Activated T-cell treated with anti-CD3 and anti-CD28 coated beads for 4 hours (primary cell): ENCODE measurements at regions not wholly inside any gene's neighbourhood (a gene's known extent, or its start where the extent isn't known, plus 50 kb on each side); places are given as distances from the start of the nearest gene placed in this dataset.

Experiments
- DNase-seq: peaks from one replicate; pipeline ENCODE4 v3.0.0-alpha.2; 2020

DNA sequence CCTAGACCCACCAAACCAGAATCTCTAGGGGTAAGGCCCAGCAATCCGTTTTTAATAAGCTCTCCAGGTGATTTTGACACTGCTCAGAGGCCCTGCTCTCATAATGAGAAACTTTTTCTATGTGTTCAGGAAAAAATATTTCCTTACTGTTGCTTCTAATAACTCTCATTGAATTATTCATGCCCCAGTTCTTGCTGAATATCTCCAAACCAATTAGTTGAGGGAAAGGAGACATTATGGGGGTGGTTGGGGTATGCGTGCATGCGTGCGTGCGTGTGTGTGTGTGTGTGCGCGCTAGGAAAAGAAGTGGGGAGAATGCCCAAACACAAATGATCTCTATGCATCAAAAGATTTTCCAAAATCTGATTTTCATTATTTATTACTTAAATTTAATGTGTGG is 411.4 kb downstream of the PIK3R1 start:
- DNase-seq, result no peak

DNA sequence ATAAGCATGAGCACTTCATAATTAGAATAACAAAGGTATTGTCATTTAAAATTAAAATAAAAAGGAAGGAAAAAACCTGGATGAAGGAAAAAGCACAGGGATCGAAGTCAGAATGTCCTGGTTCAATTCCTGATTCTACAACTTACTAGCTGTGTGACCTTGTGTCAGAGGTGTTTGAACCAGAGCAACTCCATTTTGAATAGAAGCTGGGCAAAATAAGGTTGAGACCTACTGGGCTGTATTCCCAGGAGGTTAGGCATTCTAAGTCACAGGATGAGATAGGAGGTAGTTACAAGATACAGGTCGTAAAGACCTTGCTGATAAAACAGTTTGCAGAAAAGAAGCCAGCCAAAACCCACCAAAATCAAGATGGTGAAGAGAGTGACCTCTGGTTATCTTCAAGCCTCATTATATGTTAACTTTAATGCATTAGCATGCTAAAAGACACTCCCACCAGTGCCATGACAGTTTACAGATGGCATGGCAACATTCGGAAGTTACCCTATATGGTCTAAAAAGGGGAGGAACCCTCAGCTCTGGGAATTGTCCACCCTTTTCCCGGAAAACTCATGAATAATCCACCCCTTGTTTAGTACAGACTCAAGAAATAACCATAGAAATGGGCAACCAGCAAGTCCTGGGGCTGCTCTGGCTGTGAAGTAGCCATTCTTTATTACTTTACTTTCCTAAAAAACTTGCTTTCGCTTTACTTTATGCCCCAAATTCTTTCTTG is 412.7 kb downstream of the PIK3R1 start:
- no peak for DNase-seq

DNA sequence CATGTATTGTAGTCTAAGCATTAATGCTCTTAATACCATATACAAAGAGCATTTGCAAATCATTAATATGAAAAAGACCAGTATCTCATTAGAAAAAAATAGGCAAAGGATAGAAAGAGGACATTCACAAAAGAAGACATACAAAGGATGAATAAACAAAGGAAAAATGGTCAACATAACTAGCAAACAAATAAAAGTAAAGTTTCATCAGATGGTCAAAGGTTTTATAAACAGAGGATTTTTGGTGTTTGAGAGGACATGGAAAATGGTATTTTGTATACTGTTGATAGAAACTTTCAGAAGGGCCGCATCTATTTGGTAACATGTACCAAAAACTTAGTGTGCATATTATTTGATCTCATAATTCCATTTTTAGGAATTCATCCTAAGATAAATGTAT is 414.8 kb downstream of the PIK3R1 start:
- DNase-seq, result no peak

DNA sequence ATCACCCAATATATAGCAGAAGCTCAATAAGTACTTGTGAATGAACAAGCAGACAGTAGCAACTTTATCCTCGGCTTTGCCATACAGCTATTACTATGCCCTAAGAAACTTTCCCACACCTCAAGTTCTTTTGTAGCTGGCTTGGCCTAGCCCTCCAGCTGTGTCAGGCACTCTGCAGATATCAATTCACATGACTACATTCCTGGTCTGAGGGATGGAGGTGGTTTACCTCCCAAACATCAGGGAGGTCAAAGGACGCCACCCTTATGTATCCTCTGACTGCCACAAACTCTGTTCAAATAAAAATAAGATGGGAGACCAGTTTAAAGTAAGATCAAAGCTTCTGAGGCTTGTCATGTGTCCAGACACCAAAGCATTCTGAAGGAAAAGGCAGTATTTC is 416.3 kb downstream of the PIK3R1 start:
- DNase-seq, result no peak

DNA sequence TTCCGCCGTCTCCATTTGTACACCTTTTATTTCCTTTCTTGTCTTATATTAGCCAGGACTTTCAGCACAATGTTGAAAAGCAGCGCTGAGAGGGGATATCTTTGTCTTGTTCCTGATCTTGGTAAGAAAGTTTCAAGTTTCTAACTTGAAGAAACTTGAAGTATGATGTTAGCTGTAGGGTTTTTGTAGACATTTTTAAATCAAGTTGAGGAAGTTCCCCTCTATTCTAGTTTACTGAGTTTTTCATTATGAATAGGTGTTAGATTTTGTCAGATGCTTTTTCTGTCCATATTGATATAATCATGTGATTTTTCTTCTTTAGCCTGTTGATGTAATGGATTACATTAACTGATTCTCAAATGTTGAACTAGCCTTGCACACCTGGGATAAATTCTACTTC is 425.7 kb downstream of the PIK3R1 start:
- no peak for DNase-seq

DNA sequence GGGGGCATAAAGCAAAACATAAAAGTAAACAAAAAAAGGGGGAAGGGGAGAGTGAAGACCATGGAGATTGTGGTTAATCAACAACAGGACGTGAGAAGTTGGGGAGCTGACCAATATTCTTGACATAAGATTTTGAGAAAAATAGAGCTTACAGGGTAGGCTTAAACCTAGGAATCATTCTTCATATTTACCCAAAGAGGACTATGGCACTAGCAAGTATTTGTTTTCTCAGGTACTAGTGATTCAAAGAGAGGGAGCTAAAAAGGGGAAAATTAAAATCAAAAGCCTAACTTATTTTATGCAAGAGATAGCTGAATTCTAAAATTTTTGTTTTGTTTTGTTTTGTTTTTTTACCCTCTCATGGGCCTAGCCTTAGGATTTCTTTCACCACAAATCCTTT is 427.5 kb downstream of the PIK3R1 start:
- DNase-seq, result no peak

DNA sequence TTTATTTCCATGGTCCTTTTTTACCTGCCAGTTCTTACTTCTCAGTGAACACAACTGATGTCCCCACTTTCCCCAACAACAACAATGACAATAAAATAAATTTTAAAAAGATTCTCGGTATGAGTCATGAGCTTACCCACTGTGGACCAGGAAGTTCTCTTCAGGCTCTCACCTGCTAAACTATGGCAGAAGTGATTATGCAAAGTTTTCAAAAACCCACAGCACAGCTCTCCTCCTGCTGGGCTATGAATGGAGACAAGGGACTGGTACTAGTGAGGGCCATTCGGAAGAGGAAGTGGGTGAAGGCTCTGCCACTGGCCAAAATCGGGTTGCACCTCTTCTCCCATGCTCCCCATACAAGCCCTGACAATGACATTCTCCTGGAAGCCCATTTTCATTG is 429.4 kb downstream of the PIK3R1 start:
- DNase-seq, result no peak

DNA sequence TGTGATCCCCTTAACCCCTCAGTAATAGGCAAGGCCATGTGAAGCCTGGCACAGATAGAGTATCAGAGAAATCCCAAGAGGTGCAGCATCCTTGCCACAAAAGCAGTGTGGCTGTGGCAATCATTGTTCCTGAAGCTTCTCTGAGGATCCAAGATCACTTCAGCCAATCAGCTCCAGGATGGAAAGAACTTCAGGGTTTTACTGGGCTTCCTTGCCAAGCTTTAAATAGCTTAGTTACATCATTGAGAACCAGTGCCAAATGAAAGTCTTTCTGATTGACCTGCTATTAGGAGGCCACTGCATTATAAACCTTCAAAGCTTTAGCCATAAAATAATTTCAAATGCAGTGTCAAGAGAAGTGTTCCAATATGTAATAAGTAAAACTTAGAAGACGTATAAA is 430.6 kb downstream of the PIK3R1 start:
- DNase-seq, result no peak

DNA sequence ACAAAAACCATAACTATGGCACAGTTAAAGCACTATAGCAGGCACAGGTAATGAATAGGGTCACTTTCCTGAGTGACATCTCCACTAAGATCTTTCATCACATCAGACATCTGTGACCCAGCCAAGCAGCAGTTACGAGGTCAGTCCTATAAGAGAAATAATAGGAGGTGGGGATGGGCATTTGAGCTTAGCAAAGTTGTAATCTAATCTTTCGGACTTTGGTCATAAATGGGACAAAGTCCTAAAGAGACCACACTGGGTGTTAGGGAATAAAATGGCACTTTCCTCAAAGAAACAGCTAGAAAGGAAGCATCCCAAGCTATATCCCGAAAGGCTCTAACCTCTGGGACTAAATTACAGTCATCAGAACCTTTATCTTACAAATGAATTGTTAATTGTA is 432.2 kb downstream of the PIK3R1 start:
- no peak for DNase-seq

DNA sequence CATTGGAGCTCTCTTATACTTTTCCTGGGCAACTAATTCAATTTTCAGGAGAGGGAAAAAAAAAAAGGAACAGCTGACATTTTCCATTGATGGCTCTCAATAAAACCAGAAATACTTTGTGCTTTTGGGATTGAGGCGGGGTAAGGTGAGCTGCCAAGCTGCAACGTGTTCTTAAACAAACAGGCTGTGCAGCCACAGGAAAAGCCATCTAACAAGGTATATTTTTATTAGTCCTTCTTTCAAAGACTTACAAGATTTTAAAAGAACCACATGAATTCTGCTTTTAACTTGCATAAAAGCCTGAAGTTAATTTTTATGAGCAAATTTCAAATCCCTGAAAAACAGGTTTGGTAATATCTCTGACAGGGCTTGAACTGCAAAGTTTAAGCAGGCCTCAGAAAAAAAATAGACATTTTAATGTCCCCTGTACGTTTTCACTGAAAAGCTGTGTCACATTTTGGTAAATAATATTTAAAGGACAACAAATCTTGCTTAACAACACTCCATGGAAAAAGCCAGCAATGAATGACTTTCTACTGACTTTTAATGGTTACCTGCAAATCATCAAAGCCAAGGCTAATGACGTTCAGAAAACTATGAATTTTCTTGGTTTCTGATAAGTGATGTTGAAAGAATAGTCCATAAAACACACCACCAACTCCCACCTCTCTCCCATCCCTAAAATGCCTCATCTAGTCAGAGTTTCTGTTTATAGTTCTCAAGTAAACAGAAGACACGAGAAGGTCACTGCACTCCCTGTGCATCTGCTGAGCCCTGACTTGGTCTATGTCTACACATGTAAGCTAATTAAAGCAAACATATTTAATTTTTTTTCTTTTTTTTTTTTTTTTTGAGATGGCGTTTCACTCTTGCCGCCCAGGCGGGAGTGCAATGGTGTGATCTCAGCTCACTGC is 433.6 kb downstream of the PIK3R1 start:
- no peak for DNase-seq

DNA sequence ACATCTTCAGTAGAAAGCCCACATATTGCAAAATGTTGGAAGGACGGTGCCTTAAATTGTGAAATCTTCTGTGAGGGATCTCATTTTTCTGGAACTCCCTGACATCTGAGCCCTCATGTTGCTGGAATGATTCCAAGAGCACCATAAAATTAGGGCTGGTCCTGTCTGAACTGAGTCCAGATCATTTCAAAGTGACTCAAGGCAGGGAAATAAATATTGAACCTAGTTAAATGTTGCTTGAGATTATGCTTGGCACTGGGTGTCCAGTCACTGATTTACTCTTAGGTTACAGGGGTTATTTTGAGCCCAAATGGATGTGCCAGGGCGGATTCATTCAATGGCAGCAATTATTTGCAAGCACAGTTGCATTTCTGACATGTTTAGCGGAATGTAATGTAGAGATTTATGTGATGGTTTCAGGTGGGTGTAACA is 437.0 kb downstream of the PIK3R1 start:
- DNase-seq, result no peak

DNA sequence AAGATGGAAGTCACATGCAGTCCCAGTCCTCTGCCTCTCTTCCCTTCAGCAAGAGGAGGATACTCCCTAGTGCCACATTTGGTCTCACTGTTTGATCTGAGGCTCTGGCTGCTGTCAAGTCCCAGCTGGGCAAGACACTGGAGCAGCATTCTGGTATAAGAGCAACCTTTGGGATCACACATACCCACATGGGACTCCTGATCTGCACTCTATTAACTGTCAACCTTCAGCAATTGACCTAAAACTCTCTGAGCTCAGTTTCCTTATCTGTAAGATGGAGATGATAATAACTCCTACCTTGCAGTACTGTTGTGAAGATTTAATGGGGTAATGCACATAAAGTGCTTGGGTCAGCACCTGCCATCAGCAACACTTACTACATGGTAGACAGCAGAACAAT is 437.9 kb downstream of the PIK3R1 start:
- no peak for DNase-seq

DNA sequence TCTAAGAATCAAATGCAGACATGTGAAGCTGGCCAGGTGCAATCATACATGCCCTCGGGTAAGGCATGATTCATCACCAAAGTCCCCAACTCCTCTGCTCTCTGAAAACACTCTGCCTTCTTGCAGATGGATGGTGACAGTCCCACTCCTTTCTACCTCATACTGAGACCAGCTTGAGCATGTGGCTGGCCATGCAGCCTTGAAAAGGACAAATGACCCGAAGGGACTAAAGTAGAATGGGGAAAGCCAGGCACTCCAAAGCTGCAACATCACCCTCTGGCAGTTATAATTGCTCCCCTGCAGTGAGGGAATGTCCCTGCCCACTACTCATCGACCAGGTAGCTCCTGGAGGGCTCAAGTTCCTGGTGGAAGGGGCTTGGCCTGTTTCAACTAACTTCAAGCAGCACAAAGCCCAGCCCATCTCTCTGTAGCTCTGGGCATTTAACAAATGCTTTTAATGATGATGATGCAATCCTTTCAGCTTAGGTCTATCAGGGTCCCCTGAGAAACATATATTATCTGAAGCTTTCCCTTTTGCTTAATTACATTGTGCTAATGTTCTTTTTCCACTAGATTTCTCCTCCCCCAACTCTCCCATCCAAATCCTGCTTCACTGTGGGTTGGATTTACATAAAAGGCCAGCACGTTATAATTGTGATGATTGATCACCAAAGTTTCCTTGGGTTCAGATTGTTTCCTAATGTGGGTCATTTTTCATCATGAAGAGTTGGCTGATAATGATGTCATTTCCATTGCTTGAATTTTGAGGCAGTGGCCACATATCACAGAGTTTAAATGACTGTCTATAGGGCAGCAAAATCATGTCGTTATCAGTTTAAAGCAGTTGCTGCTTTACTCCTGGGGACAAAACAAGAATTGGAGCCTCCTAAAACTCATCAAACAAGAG is 436.5 kb upstream of the SLC30A5 start:
- no peak for DNase-seq

DNA sequence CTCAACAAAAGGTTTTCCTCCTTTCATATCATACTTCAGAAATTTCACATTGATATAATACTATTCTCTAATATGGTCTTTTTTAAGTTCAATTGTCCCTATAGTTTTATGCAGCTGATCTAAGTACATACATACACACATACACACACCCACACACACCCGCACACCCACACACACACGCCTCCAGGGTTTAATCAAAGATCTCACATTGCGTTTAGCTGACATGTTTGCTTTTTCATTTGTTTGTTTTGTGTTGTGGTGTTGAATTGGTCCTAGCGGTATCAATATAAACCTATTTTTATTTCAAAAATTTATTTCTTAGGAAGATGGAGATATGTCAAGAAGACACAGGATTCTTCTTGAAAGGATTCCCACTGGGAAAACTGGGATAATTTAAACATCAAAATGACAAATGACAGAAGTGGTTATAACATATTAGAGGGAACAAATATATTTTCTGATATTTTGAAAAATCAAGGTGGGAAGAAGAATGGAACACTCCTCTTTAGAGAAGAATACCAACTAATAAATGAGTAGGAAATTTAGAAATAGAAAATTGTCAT is 434.9 kb upstream of the SLC30A5 start:
- no peak for DNase-seq

DNA sequence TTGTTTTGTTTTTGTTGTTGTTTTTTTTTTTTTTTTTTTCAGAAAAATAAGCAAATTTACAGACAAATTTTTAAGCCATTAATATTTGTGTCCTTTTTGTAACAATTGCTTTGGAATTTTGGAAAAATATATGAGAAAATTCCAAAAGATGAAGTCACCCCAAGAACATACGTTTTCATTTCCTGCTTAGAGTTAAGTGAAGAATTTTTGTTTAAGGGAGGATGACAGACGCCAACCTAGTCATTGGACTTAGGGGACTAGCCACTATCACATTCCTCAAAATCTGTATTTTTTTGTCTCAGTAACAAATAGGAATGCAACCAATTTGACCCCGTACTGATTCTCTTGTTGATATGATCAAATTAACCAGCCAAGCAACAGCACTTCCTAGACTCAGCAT is 433.9 kb upstream of the SLC30A5 start:
- no peak for DNase-seq

DNA sequence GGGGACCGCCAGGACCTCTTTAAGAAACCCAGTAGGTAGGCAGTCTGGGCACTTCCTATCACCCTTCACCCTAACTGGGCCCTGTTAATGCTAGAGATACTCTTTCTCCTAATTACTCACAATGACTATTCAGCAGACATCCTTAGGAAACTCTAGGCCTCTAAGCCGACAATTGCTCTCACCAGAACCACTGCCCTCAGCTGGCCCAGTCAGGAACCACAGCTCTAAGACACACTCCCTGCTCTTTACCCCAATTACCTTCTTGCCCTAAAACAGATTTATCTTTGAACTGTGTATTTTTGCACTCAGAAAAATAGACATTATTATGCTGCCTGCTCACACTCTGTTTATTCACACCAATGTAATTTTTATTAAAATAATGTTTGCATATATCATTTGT is 432.6 kb upstream of the SLC30A5 start:
- no peak for DNase-seq

DNA sequence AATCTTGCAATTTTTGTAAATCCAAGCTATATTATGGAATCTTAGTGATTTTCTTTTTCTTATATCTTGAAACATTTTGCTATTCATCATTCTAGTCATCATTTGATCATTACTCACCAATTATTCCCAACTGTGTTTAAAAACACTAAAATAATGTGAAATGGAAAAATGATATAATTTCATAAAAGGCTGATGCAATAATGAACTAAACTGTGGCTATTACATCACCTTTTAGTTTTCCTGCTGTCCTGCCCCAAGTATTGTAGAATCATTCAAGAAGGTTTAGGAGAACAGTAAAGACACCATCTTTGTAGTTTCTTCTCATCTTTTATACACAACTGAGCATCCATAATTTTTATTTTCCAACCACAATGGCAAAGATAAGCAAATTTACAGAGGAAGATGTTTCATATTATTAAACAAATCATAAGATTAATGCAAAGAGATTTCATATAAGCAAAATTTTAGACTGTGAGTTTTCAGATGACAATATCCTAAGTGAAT is 431.0 kb upstream of the SLC30A5 start:
- DNase-seq, result no peak

DNA sequence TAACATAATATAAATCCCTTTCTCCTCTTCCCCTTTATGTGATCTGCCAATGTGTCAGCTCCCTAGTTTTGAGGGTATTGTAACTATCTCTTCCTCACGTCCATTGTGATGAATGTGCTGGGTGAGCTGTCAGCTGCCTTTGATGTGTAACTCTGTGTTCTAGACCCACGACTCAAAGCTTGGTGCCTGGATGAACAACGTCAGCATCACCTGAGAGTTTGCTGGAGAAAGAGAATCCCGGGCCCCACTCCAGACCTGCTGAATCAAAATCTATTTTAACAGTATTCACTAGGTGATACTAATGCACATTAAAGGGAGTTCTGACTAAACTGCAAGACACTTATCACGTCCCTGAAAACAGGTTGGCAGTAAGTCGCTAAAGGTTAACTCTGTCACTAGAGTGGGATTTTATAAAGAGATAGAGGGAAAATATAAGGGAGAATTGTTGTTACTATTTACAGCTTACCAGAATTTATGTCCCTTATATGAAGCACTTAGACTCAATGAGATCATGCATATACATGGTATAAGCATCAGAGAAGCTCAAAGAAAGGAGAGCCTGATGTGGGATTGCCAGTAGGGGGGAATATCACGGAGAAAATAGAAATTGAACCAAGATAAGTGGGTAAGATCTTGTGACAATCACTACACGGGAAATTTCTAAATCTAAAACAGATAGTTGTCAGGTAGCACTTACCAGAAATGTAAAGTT is 423.8 kb upstream of the SLC30A5 start:
- no peak for DNase-seq

DNA sequence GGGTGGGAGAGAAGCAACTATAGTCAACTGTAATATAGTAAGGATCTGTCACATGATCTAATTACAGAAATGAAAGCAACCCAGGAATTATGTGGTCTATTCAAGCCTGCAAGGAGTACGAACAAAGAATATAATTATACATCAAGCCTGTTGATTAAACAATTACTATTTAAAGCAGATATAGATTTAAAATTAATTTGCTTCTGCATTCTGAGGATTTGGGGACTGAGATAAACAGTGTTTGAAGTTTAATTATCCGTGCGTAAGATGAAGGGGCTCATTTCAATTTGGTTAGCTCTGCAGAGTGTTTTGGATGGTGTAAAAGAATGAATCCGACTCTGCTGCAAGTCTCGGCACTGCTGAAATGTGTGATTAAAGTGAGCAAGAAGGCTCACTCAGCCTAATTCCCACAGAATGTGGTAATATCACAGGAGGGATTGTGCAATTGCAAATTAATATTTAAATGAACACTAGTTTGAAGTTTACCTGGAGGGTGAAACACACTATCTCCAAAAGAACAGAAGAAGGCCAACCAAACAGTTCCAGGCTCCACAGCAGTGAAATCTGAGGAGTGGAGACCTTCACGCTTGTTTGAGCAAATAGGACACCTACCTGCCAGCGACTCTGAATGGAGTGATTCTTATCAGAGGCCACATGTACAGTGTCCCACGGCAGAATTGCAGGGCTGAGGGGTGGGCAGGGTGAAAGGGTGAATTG is 420.6 kb upstream of the SLC30A5 start:
- DNase-seq, result no peak

DNA sequence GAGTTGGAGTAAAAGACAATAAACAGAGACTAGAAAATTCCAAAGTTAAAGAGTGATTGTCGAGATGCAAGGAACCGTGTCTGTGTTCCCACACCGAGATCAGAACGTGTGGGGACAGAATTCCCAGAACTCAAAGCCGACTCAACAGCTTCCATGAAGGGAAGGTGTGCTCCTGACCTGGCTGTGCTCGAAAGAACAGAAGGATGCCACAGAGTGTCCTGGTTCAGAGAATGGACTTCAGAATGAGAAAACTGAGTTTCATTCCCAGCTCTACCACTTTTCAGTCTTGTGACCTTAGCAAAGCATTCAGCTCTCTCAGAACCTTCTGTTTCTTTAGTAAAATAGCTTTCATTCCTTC is 420.0 kb upstream of the SLC30A5 start:
- no peak for DNase-seq

DNA sequence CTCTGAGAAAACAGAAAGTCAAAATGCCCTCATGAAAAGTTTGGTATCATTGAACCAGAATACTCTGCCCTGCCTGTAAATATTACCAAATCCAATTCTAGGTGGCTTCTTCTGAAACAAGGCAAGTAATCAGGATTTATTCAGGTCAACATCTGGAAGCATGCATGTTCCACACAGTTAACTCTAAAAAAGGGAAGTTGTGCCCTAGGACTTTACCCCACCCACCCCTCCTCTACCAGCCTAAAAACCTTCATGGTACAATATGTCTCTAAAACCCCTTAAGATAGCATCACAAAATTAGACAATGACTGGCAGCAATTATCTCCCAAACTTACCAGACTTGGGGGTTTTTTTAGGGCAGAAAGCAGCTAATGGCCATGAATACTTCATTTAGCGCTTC is 414.8 kb upstream of the SLC30A5 start:
- no peak for DNase-seq

DNA sequence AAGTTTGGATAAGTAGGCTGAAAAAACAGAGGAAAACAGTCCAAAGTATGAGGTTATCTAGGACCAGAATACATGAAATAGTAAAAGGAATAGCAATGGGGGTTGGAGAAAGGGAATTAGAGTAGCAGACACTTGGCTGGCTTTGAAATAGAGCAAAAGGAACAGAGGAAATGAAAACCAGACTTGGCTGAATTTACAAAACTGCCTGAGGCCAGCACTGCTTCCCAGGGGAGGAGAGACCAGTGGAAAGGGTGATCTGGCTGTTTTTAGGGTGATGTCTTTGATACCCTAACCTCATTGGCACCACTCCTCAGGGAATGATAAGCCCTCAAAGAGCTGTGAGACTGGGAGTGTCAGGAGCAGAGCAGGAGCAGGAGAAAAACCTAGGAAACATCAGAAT is 413.4 kb upstream of the SLC30A5 start:
- DNase-seq, result no peak
